Esophagus squamous epithelium (tissue), 5 donors: ENCODE measurements at regions not wholly inside any gene's neighbourhood (a gene's known extent, or its start where the extent isn't known, plus 50 kb on each side); places are given as distances from the start of the nearest gene placed in this dataset.

Experiments used
- DNase-seq: peaks from one replicate; lab custom pipeline; 2025; lab: John Stamatoyannopoulos, UW
- H3K27ac ChIP-seq, 4 donors: fragments of 200-600 bp; sonication (generic); one replicate each; pipeline ENCODE4 v1.5.1; 2016 to 2019; ENCODE audit warnings: mild to moderate bottlenecking in 1 of 4
- H3K27me3 ChIP-seq, 4 donors: fragments of 200-600 bp; sonication (generic); 1 replicate in 3 of 4; 2 replicates in 1 of 4; pipeline versions ENCODE4 v1.5.1 to v1.6.0; 2017 to 2021; ENCODE audit warnings: antibody characterized with exemption in 1 of 4
- H3K36me3 ChIP-seq, 3 donors: fragments of 200-600 bp; sonication (generic); one replicate each; pipeline ENCODE4 v1.5.1; 2016 to 2019
- H3K4me1 ChIP-seq, 3 donors: fragments of 200-600 bp; sonication (generic); one replicate each; pipeline ENCODE4 v1.5.1; 2017 to 2019
- H3K4me3 ChIP-seq, 4 donors: fragments of 200-600 bp; sonication (generic); 1 replicate in 3 of 4; 2 replicates in 1 of 4; pipeline ENCODE4 v1.5.1; 2016 to 2019; ENCODE audit warnings: mild to moderate bottlenecking in 2 of 4, moderate library complexity in 1 of 4
- H3K9me3 ChIP-seq, 3 donors: fragments of 200-600 bp; sonication (generic); one replicate each; pipeline ENCODE4 v1.5.1; 2016 to 2019
- CTCF ChIP-seq, 6 experiments: fragments of 450-650 bp in 4 of 6; fragments of 200-600 bp in 2 of 6; sonication (generic) in 2 of 6; IDR thresholded peaks; one replicate each; pipeline ENCODE4 v1.5.1; 2016 to 2019; ENCODE audit warnings: antibody characterized with exemption in 6 of 6, mild to moderate bottlenecking in 4 of 6, moderate library complexity in 4 of 6
- POLR2A ChIP-seq, 4 donors: fragments of 450-650 bp; IDR thresholded peaks; one replicate each; pipeline ENCODE4 v1.6.1; 2017; ENCODE audit warnings: antibody characterized with exemption in 4 of 4, mild to moderate bottlenecking in 4 of 4, moderate library complexity in 3 of 4
- WGBS, 2 donors: methylation state at CpG; one replicate each; pipeline ENCODE4 v1.1.5; 2018; 5-methylcytosine and 5-hydroxymethylcytosine counted together
- intact Hi-C: fragments of 100-400 bp; cut with DNase I; formaldehyde crosslinking; loops from one replicate; pipeline ENCODE4 v1.15.0; 2022
- donor health status: DM: yes; HTN: yes; CAD: no.

GRCh38 chr3:18282507-18282906, 142.6 kb downstream of the SATB1 start:
- Histone ChIP-seq H3K4me1 (no peaks in the 10 kb centered on the region), H3K4me3 (no peak overlapping the region), H3K27ac (no peak overlapping the region), H3K36me3 (no peaks in the 10 kb centered on the region), H3K27me3 (no peaks in the 10 kb centered on the region), H3K9me3 (no peaks in the 10 kb centered on the region)
- TF ChIP-seq CTCF (IDR thresholded peaks at IDR 0.05) (no peak), POLR2A (IDR thresholded peaks at IDR 0.05) (no peak)
- 57 to 66% methylated on average over 2 of the region's 2 CpGs for WGBS, 2 donors
- intact Hi-C loops, result no loop called here
- DNase-seq, result no peak

- DNase-seq, result no peak
- Histone ChIP-seq H3K27ac (no peak overlapping the region), H3K9me3 (no peaks in the 10 kb centered on the region), H3K4me3 (no peak overlapping the region), H3K36me3 (no peaks in the 10 kb centered on the region), H3K4me1 (no peaks in the 10 kb centered on the region), H3K27me3 (no peaks in the 10 kb centered on the region)
- intact Hi-C loops, result no loop called here
- WGBS, 2 donors, result 85 to 94% methylated on average over 3 of the region's 3 CpGs
- TF ChIP-seq CTCF (IDR thresholded peaks at IDR 0.05), result no peak
- TF ChIP-seq POLR2A (IDR thresholded peaks at IDR 0.05), result no peak
Observed at GRCh38 chr3:18279226-18279737, 145.9 kb downstream of the SATB1 start.

- Histone ChIP-seq H3K27me3 (no peaks in the 10 kb centered on the region), H3K9me3 (no peaks in the 10 kb centered on the region), H3K4me1 (no peaks in the 10 kb centered on the region), H3K36me3 (no peaks in the 10 kb centered on the region), H3K4me3 (no peak overlapping the region), H3K27ac (no peak overlapping the region)
- 75 to 80% methylated on average over 1 of the region's 1 CpG for WGBS, 2 donors
- no peak for TF ChIP-seq CTCF (IDR thresholded peaks at IDR 0.05)
- TF ChIP-seq POLR2A (IDR thresholded peaks at IDR 0.05), result no peak
- intact Hi-C loops, result no loop called here
- no peak for DNase-seq
Observed at GRCh38 chr3:18264853-18265252, 160.3 kb downstream of the SATB1 start.

- DNase-seq, result no peak
- whole genome bisulfite sequencing, 2 donors, result 36 to 72% methylated on average over 2 of the region's 2 CpGs
Observed at GRCh38 chr3:18264361-18264760, 160.8 kb downstream of the SATB1 start.

GRCh38 chr3:18258492-18258891, 166.6 kb downstream of the SATB1 start:
- intact Hi-C loops, result no loop called here
- no peak for TF ChIP-seq POLR2A (IDR thresholded peaks at IDR 0.05)
- no peak for TF ChIP-seq CTCF (IDR thresholded peaks at IDR 0.05)

More at GRCh38 chr3:18264361-18264760, 160.8 kb downstream of the SATB1 start:
- H3K4me3 ChIP-seq, result no peak overlapping the region
- no peaks in the 10 kb centered on the region for H3K27me3 ChIP-seq
- no peaks in the 10 kb centered on the region for H3K36me3 ChIP-seq
- no peak for TF ChIP-seq CTCF (IDR thresholded peaks at IDR 0.05)
- no peak for TF ChIP-seq POLR2A (IDR thresholded peaks at IDR 0.05)
- no peaks in the 10 kb centered on the region for H3K9me3 ChIP-seq
- H3K4me1 ChIP-seq, result no peaks in the 10 kb centered on the region
- intact Hi-C loops, result no loop called here
- H3K27ac ChIP-seq, result no peak overlapping the region

More at GRCh38 chr3:18258492-18258891, 166.6 kb downstream of the SATB1 start:
- H3K27ac ChIP-seq, result no peak overlapping the region
- no peaks in the 10 kb centered on the region for H3K27me3 ChIP-seq
- H3K36me3 ChIP-seq, result no peaks in the 10 kb centered on the region
- DNase-seq, result no peak
- WGBS, 2 donors, result 82 to 83% methylated on average over 7 of the region's 7 CpGs
- H3K9me3 ChIP-seq, result no peaks in the 10 kb centered on the region
- H3K4me3 ChIP-seq, result no peak overlapping the region
- no peaks in the 10 kb centered on the region for H3K4me1 ChIP-seq
